NCI-H748 treated with DMSO at 0.1 percent for 48 hours (cell line): ENCODE measurements at regions not wholly inside any gene's neighbourhood (a gene's known extent, or its start where the extent isn't known, plus 50 kb on each side); places are given as distances from the start of the nearest gene placed in this dataset.

Source experiments
- DNase-seq: peaks from one replicate; lab custom pipeline; 2025; lab: John Stamatoyannopoulos, UW

DNA sequence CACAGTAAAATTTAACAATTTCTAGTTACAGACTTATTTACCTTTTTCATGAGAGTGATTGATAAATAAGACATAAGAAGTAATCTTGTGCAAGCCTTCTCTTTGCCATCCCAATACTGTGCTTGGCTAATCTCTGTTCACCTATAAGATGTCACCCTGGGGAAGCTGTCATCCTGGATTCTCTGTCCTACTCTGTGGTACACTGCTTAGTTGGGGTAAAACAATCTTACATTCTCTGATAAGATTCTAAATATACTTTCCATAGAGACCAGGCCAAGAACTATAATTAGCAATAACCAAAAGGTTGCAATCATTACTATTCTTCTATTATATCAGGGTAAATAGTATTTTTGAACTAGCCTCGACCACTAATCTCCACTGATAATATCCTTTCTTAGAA, 1218.3 kb upstream of the CADM2 start:
- no peak for DNase-seq

DNA sequence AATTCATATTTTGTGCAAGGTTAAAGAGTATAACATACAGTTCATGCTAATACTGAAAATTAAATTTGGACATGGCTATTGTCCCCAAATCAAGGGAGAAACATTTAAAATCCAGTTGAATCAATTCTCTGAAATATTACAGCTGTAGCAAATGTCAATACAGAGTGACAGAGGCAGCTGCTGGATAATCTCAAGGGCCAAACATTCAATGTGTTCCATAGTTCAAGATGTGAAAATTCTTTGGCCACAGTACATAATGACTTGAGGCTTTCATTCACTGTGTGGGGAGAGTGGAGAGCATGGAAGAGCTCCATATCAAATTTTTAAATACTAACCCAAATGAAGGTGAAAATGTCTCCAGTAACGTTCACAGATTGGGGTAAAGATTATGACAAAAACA, 1192.8 kb upstream of the CADM2 start:
- no peak for DNase-seq

DNA sequence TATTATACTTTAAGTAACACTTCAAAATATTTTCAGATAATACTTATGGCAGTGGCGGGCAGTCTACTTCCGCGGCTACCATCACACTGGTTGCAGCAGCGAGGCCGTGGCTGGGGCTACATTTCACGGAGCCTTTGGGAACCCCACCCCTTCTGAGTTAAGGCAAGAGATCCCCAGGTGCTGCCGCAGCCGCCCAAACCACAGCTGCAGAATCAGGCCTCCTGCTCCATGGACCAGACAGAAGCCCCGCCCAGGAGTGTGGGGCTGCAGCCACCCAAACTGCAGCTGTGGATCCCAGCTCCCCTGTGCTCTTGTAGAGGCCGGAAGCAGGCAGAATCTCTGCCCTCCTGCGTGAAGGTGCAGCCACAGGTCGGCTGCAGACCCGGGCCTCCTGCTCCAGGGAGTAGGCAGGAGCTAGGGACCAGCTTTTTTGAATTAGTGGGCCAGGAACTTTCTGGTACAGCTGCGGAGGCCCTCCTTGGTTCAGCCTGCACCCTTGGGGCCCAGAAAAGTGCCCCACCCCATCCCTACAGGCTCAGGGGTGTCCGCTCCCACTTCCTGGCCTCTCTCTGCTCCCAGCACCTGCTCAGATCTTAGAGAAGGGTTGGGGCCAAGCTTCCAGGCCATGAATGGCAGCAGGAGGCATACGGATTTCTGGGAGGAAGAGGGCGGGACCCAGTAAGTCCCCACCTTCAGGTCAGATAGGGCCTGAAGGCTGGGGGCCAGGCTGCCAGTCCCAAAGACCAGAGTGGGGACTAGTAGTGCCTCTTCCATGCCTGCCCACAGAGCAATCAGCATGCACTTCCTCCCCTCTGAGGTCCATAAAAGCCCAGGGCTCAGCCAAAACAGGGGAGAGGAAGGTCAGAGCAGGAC, 1188.8 kb upstream of the CADM2 start:
- no peak for DNase-seq

DNA sequence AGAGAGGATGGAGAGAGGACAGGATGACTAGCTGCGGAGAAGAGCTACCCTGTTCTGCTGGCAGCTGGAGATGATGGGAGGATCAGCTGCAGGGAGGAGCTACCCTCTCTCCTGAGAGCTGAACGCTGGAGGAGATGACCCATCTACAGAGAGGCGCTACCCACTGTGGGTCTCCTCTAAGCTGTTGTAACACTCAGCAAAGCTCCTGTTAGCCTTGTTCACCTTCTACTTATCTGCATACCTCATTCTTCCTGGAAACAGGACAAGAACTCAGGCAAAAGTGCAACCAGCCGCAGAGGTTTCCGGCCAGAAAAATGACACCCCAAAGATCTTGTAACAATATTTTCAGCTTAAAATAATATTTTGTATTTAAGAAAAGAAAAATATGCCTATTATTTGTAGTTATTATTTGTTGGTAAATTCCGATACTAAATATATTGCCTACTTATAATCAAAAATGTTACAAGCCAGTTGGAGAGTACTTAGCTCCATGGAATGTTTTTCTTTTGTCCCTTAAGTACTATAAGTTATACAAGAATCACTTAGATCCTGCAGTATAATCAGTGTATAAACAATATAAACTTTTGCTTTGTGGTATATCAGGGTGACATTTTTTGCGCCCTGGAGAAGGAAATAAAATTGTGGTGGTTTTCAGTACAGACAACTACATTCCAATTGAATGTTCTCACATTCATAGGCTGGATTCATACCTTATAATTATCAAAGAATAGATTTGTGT, 1188.0 kb upstream of the CADM2 start:
- no peak for DNase-seq

DNA sequence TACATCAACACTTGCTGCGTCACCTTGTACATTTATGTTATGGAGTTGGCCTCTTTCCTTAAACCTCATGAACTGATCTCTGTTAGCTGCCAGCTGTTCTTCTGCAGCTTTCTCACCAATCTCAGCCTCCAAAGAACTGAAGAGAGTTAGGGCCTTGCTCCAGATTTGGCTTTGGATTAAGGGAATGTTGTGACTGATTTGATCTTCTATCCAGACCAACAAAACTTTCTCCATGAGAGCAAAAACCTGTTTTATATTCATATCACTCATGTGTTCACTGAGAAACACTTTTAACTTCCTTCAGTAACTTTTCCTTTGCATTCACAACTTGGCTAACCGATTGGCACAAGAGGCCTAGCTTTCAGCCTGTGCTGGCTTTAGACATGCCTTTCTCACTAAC, 1156.0 kb upstream of the CADM2 start:
- DNase-seq, result no peak

DNA sequence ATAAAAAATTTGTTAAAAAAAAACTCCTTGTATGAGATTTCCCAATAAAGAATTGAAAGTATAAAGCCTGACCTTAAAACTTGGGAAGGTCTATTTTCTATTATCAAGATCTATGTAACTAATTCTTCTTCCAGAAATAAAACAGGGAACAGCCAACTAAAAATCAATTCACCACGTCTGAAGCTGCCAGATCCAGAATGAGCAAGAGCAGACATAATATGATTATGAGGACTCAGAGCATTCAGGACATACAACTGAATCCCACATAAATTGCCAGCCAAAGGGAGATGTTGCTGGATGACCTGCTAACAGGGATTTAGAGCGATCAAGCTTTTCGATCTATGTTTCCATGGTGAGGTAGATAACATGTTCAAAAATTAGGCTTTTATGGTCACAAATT, 1151.3 kb upstream of the CADM2 start:
- DNase-seq, result no peak

DNA sequence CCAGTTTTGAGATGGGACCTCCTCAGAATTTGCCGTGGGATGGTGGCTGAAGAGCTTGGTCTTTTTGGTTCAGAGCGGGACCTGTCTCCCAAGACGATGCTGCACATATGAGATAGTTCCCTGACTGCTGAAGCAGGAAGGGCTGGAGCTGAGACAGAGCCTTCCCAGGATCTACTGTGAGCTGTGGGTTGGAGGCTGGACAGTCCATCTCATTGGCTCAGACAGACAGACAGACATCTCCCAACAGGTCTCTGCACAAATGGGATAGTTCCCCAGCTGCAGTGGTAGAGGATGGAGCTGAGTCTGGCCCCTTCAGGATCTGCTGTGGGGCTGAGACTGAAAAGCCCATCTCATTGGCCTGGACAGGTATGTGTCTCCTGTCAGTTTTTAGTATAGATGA, 1145.6 kb upstream of the CADM2 start:
- no peak for DNase-seq

DNA sequence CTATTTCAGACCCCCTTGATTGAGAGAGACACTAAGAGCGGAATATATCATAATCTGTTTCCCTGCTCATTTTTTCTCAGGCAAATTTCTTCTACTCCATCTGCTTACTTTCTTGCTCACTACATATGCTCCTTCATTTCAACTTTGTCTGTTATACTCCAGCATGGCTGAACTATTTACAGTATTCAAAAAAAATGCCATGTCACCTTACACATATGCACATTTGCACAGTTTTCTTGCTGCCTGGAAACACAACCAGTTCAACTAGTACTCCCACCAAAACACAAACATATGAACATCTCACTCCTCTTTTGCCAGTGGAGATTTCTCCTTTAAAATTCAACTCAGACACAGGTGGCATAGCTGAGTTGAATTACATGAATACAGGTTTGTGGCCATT, 1142.1 kb upstream of the CADM2 start:
- DNase-seq, result no peak

DNA sequence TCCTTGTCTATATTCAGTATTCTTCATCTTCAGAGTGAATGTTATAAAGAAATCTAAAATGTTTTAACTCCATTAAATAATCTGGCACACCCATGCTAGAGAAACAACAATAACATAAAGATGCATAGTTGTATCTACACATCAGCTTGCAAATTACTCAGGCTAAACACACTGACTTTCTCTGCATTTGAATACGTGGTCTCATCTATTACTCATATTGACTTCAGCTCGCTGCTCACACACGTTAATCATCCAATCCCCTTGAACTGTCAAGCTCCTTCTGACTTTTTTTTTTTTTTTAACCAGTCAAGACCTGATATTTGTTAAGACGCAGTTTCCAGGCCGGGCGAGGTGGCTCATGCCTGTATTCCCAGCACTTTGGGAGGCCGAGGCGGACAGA, 1137.3 kb upstream of the CADM2 start:
- DNase-seq, result no peak

DNA sequence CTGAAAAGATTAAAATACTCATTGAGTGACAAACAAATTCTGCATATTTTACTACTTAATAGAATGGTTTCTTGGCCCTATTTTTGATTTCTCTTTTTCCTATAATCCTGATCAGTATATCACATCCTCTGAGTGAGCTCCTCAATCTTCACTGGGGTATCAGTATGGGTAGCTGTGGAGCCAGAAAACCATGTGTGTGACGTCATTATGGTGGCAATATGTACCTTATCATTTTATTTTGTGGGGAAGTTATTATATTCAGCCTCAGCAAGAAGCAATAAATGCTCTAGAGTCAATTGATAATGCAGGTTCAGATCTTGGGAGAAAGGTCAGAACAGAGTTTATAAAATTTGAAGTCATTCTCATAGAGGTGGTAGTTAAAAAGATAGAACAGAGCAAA, 1135.7 kb upstream of the CADM2 start:
- no peak for DNase-seq

DNA sequence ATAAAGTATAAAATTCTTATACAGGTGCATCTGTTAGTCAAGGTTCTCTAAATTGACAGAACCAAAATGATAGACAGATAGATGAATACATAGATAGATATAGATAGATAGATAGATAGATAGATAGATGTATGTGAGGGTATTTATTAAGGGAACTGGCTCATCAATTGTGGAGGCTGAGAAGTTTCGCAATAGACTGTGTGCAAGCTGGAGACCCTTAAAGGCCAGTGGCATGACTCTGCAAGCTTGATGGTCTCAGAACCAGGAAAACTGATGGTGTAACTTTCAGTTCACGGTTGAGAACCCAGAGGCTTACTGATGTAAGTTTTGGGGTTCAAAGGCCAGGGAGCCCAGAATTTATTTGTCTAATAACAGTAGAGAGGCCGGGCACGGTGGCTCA, 1123.7 kb upstream of the CADM2 start:
- no peak for DNase-seq

DNA sequence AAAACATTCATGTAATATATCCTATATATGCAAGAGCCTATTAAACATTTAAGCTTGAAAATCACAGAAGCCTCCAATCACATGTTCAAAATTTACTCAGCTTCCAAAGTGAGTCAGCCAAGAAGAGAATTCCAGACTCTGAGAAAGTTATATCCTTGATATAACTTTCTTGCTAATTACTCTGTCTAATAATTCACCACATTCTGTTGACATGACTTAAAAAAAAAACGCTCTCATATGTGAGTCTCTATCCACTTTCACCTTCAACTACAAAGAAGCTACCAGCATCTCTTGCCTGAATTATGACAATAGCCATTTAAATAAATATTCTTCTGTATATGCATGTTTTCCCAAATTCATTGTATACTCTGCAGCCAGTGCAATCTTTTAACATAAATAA, 1116.3 kb upstream of the CADM2 start:
- DNase-seq, result no peak

DNA sequence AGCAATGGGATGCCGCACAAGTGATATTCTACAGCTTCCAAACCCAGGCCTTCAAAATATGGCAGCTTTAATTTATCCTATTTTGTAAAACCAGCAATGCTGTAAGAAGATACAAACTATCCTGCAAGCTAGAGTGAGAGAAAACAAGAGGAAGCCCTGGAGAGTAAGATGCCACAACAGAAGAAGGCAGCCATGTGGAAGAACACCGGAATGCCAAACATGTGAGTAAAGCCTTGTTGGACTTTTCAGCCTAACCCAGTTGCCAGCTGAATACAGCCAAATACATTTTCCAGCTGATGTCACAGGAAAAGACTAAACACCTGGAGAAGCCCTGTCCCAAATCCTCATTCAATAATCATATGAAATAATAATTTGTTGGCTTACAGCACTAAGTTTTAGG, 1115.1 kb upstream of the CADM2 start:
- DNase-seq, result no peak

DNA sequence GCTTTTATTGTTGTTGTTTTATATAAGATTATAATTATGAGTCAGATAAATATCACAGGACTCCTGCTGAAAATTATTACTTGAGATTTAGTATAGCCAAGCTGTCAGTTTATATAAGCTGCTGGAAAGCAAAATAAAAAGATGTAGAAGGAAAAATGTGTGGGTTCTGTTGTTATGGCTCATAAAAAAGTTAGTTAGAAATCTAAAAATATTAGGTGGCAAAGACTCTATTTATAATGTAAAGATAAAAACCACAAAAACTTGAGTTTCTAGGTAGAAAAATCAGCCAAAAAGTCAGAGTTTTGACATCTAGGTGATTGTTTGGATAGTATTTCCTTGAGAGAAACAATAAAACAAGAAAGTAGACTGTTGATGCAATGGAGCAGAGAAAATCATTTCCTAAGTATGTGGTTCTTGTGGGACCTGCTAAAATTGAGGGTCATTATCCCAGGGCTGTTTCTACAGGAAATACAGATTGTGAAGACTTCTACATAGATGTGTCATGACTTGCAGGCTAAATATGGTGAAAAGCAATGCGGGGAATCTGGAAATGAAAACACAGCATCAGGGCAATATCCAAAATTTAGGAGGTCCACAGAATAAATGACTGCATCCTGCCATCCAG, 1109.6 kb upstream of the CADM2 start:
- no peak for DNase-seq

DNA sequence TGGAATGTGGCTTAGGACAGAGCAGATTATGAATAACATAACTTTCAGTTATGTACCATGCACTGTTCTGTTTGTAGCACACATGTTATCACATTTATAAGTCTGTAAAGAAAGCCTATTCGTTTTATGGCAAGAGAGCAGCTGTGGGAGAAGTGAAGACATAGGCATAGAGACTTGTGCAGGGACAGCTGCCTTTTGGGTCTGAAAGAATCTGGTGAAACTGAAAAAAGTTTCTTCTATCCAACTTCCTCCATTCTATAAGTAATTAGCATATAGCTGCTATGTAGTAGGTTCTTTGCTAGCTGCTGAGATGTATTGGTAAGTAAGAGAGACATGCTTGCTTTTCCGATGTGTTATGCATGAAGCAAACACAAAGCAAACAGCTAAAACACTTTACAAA, 1095.4 kb upstream of the CADM2 start:
- DNase-seq, result no peak

DNA sequence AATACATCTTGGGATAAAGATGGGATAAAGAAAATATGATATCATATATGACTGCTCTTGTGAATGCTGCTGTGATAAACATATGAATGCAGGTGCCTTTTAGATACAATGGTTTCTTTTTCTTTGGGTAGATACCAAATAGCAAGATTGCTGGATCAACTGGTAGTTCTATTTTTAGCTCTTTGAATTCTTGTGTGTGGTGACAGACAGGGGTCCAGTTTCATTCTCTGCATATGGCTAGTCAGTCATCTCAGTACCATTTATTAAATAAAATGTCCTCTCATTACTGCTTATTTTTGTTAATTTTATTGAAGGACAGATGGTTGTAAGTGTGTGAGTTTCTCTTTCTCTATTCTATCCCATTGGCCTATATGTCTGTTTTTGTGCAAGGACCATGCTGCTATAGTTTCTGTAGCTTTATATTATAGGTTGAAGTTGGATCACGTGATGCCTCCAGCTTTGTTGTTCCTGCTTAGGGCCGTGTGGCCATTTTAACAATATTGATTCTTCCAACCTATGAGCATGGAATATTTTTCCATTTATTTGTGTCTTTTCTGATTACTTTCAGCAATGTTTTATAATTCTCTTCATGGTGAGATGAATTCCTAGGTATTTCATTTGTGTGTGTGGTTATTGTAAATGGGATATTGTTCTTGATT, 1089.8 kb upstream of the CADM2 start:
- DNase-seq, result no peak

DNA sequence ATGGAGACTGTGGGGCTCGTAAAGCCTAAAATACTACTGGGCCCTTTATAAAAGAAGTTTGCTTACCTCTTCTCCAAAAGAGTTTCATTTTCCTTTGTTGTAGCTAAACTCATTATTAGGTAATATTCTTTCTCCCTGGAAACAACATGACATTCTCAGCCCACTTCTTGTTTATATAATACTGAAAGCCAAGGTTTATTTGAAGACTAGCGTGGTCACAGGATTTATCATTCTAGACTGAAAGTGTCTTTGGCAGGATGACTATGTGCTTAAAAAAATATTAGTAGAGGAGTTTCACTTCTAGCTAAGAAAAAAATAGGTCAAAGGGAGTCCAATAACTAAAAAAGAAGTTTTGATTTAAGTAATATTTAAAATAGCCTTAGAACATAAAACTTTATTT, 1085.2 kb upstream of the CADM2 start:
- DNase-seq, result no peak

DNA sequence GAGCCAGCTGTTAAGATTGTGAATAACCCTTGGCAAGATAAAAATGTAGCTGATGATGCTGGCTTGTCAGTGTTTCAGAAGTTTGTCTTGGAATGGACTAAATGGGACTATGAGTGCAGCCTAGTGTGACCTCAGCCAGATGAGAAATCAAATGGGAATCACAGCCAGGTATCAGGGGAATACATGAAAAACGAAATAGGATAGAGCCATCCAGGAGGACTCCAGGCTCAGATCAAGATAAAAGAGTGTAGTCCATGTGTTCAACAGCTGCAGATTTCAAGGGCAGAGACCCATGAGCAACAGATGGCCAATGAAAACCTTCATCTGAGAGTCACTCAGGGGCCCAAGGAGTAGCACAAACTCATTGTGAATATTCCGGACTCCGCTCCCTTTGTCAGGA, 1080.9 kb upstream of the CADM2 start:
- no peak for DNase-seq

DNA sequence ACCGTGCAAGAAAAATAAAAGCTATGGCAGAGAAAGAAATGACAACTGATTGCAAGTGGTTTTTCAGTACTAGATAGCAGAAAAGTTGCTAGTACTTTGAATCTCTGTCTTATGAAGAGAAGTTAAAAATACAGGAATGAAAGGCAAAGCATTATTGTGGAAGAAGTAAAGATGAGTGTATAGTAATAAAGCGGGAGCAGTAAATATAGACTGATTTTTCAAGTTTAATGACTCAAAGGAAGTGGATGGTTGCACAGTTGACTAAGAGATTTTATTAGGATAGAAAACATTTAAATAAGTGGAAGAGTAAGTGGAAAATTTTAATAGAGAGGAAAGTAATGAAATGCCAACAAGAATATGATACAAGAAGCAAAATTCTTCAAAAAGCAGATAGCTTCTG, 1076.1 kb upstream of the CADM2 start:
- no peak for DNase-seq

DNA sequence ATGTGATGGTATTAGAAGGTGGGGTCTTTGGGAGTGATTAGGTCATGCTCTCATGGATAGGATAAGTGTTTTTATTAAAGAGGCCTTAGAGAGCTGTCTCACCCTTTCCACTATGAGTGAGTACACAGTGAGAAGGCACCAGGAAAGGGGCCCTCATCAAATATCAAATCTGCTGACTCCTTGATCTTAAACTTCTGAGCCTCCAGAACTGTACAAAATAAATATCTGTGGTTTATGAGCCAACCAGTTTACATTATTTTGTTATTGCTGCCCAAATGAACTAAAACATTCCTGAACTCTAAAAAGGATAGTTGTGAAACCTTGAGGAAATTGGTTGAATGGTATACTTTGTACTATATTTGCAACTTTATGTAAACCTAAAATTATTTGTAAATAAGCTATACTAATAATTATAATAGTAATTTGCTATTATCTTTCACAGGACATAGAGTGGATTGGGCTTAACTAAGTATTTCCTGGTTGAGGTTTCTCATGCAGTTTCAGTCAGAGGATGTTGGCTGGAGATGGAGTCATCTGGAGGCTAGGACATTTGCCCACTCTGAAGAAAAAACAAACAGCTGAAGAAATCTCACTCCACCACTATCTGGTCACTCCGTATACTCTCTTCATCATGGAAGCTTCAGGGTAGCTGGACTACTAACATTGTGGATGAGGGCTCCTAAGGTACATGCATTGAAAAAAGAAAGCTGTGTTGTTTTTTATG, 1068.6 kb upstream of the CADM2 start:
- DNase-seq, result no peak

DNA sequence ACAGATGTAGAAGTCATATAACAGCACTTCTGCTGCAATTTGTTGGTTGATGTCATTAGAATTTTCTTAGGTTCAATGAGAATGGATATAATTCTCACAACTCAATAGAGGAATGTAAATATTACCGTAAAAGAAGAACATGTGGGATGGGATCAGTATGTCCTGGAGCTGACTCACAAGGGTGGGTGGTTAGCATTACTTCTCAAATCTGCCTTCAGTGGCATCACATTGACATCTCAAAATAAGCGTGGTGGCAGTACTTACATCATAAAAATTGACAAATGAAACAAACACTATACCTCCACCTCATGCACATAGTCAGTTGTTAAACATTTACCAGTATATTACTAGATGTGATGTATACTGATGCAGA, 1068.0 kb upstream of the CADM2 start:
- no peak for DNase-seq

DNA sequence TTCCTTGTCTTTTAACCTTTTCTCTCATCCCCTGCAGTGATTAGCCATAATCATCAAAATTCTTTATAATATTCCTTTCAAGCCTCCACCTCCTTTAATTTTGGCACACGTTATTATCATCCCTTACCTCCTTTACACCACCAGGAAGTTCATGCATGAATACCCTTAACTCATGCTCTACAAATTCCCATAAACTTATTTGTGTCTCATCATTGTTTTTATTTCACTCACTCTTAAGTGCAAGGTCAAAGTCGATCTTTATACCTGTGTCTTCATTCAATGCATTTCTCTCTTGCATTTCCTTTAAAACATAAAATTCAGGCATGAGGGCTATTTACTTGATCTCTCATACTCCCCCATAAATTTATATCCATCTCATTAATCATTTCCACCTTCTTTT, 1064.6 kb upstream of the CADM2 start:
- no peak for DNase-seq
